OCI-LY7 (cell line): ENCODE measurements at regions not wholly inside any gene's neighbourhood (a gene's known extent, or its start where the extent isn't known, plus 50 kb on each side); places are given as distances from the start of the nearest gene placed in this dataset.

Experiments
- BruUV-seq: library from RNA; stranded (reverse); fragments of 400-500 nt; replicated peaks from 2 replicates; lab custom pipeline; 2021; lab: Mats Ljungman, UMichigan
- CTCF ChIA-PET: fragments of 300-600 bp; sonication (Branson Sonifier 250); formaldehyde crosslinking; loops from one replicate; lab custom pipeline; 2022; ENCODE audit warnings: antibody characterized with exemption; ENCODE audit not compliant: unreplicated experiment; lab: Charles Lee
- POLR2A ChIA-PET: fragments of 300-600 bp; sonication (Branson Sonifier 250); formaldehyde crosslinking; loops from one replicate; lab custom pipeline; 2022; ENCODE audit warnings: antibody characterized with exemption; lab: Charles Lee
- DNase-seq: peaks from one replicate; pipeline ENCODE4 v3.0.0-alpha.2; 2015; ENCODE audit warnings: low spot score
- H2AFZ ChIP-seq: fragments of 200-600 bp; sonication (generic), shearing (Covaris generic); 2 replicates; pipeline ENCODE4 v1.6.1; 2014; ENCODE audit warnings: mild to moderate bottlenecking, antibody characterized with exemption, low read length, moderate library complexity
- H3K27ac ChIP-seq: fragments of 200-600 bp; sonication (generic); 2 replicates; pipeline ENCODE4 v1.5.1; 2014; ENCODE audit warnings: mixed run types, low read depth, mild to moderate bottlenecking, moderate library complexity, low read length, inconsistent platforms; ENCODE audit not compliant: poor library complexity, severe bottlenecking
- H3K36me3 ChIP-seq: fragments of 200-600 bp; sonication (generic); 2 replicates; pipeline ENCODE4 v1.6.1; 2014; ENCODE audit warnings: mild to moderate bottlenecking, antibody characterized with exemption, low read length, moderate library complexity, mixed read lengths; ENCODE audit not compliant: insufficient read depth
- H3K4me1 ChIP-seq: fragments of 200-600 bp; sonication (generic); 2 replicates; pipeline ENCODE4 v1.5.1; 2014; ENCODE audit warnings: mild to moderate bottlenecking, low read length; ENCODE audit not compliant: insufficient read depth, poor library complexity, severe bottlenecking
- H3K4me2 ChIP-seq: fragments of 200-600 bp; sonication (generic); 2 replicates; pipeline ENCODE4 v1.6.1; 2014; ENCODE audit warnings: mild to moderate bottlenecking, low read length
- H3K4me3 ChIP-seq: fragments of 200-600 bp; sonication (generic); 2 replicates; pipeline ENCODE4 v1.5.1; 2014; ENCODE audit warnings: mild to moderate bottlenecking, low read depth, low read length; ENCODE audit not compliant: poor library complexity, severe bottlenecking
- H3K79me2 ChIP-seq: fragments of 200-600 bp; sonication (generic); 2 replicates; pipeline ENCODE4 v1.6.1; 2016; ENCODE audit warnings: low read depth, mild to moderate bottlenecking, low read length, moderate library complexity, mixed read lengths; ENCODE audit not compliant: insufficient read depth
- H3K9me2 ChIP-seq: fragments of 200-600 bp; sonication (generic); 2 replicates; pipeline ENCODE4 v1.6.1; 2016; ENCODE audit warnings: mild to moderate bottlenecking, low read length, mixed read lengths; ENCODE audit not compliant: insufficient read depth
- H3K9me3 ChIP-seq: fragments of 200-600 bp; sonication (generic); 2 replicates; pipeline ENCODE4 v1.6.1; 2014; ENCODE audit warnings: mild to moderate bottlenecking, mixed run types, low read length, mixed read lengths
- H4K20me1 ChIP-seq: fragments of 200-600 bp; sonication (generic); 2 replicates; pipeline ENCODE4 v1.6.1; 2014; ENCODE audit warnings: mild to moderate bottlenecking, antibody characterized with exemption, low read length, moderate library complexity, mixed read lengths; ENCODE audit not compliant: insufficient read depth
- EZH2phosphoT487 ChIP-seq: fragments of 200-600 bp; sonication (generic); IDR thresholded peaks from 2 replicates; pipeline ENCODE4 v1.6.1; 2018; ENCODE audit warnings: low read depth, borderline replicate concordance, mild to moderate bottlenecking, mixed run types, antibody characterized with exemption, low read length, moderate library complexity, mixed read lengths
- intact Hi-C: fragments of 100-400 bp; cut with micrococcal nuclease; formaldehyde crosslinking; loops from one replicate; pipeline ENCODE4 v1.10.0; 2022; ENCODE audit not compliant: unreplicated experiment
- TF ChIP-seq, protein P1 (sequence below): fragments of 200-600 bp; sonication (generic); conservative IDR thresholded peaks from 2 replicates; pipeline ENCODE4 v1.5.1; 2014; ENCODE audit warnings: mild to moderate bottlenecking, antibody characterized with exemption, low read length, moderate library complexity, mixed read lengths

- DNase-seq = no peak
- Histone ChIP-seq H3K36me3 (no peaks in the 10 kb centered on the region), H2AFZ (no peak overlapping the region), H3K4me1 (no peaks in the 10 kb centered on the region), H3K27ac (no peak overlapping the region), H3K79me2 (no peaks in the 10 kb centered on the region), H4K20me1 (no peaks in the 10 kb centered on the region), H3K9me2 (no peaks in the 10 kb centered on the region), H3K4me2 (no peak overlapping the region), H3K9me3 (peaks cover 8% of the 10 kb centered on the region; the same call in 1 of the 2 replicates), H3K4me3 (no peak overlapping the region)
- POLR2A ChIA-PET = no interaction called here
- TF ChIP-seq EZH2phosphoT487 = no peak
- TF ChIP-seq, protein P1, sequence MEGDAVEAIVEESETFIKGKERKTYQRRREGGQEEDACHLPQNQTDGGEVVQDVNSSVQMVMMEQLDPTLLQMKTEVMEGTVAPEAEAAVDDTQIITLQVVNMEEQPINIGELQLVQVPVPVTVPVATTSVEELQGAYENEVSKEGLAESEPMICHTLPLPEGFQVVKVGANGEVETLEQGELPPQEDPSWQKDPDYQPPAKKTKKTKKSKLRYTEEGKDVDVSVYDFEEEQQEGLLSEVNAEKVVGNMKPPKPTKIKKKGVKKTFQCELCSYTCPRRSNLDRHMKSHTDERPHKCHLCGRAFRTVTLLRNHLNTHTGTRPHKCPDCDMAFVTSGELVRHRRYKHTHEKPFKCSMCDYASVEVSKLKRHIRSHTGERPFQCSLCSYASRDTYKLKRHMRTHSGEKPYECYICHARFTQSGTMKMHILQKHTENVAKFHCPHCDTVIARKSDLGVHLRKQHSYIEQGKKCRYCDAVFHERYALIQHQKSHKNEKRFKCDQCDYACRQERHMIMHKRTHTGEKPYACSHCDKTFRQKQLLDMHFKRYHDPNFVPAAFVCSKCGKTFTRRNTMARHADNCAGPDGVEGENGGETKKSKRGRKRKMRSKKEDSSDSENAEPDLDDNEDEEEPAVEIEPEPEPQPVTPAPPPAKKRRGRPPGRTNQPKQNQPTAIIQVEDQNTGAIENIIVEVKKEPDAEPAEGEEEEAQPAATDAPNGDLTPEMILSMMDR = no peak
- intact Hi-C loops = no loop called here
- CTCF ChIA-PET = no interaction called here
- BruUV-seq = no TSS peak
These were observed 316.6 kb downstream of the POU4F1 start for GRCh38 chr13:78286748-78287147.

- Histone ChIP-seq H2AFZ (no peak overlapping the region), H4K20me1 (no peaks in the 10 kb centered on the region), H3K4me3 (no peak overlapping the region), H3K79me2 (no peaks in the 10 kb centered on the region), H3K9me3 (no peaks in the 10 kb centered on the region), H3K4me1 (no peaks in the 10 kb centered on the region), H3K27ac (no peak overlapping the region), H3K36me3 (no peaks in the 10 kb centered on the region), H3K4me2 (no peak overlapping the region), H3K9me2 (no peaks in the 10 kb centered on the region)
- BruUV-seq = no TSS peak
- ChIA-PET POLR2A (no interaction called here), CTCF (no interaction called here)
- TF ChIP-seq EZH2phosphoT487 = no peak
- TF ChIP-seq, protein P1 = no peak
- intact Hi-C loops = no loop called here
- no peak for DNase-seq
These were observed 338.3 kb downstream of the POU4F1 start for GRCh38 chr13:78265098-78265497.

- H3K27ac ChIP-seq = no peak overlapping the region
- TF ChIP-seq, protein P1 = no peak
- TF ChIP-seq EZH2phosphoT487 = no peak
- H3K4me3 ChIP-seq = no peak overlapping the region
- H4K20me1 ChIP-seq = no peaks in the 10 kb centered on the region
- H3K4me2 ChIP-seq = no peak overlapping the region
- ChIA-PET CTCF (no interaction called here), POLR2A (no interaction called here)
- H3K4me1 ChIP-seq = no peaks in the 10 kb centered on the region
- H3K9me2 ChIP-seq = no peaks in the 10 kb centered on the region
- H3K36me3 ChIP-seq = no peaks in the 10 kb centered on the region
- intact Hi-C loops = no loop called here
- no peaks in the 10 kb centered on the region for H3K9me3 ChIP-seq
- DNase-seq = no peak
- H2AFZ ChIP-seq = no peak overlapping the region
- H3K79me2 ChIP-seq = no peaks in the 10 kb centered on the region
- no TSS peak for BruUV-seq
These were observed 339.7 kb upstream of the EDNRB start for GRCh38 chr13:78258304-78258703.
